ENCODE measurements at regions not wholly inside any gene's neighbourhood (a gene's known extent, or its start where the extent isn't known, plus 50 kb on each side); places are given as distances from the start of the nearest gene placed in this dataset.

GRCh38 chr10:2456834-2457233 is 610.5 kb upstream of the PFKP start:
- TF ChIP-seq CTCF (IDR thresholded peaks at IDR 0.05), result no peak
- no peak for TF ChIP-seq POLR2A (IDR thresholded peaks at IDR 0.05)
